WTC11 (cell line): ENCODE measurements at regions not wholly inside any gene's neighbourhood (a gene's known extent, or its start where the extent isn't known, plus 50 kb on each side); places are given as distances from the start of the nearest gene placed in this dataset.

Experiments used
- ATAC-seq: fragments of 200-7000 bp; cut with Tn5 transposase; 2 replicates; pipeline ENCODE4 v1.10.0; 2021; ENCODE audit warnings: mild to moderate bottlenecking, moderate library complexity
- CTCF ChIA-PET: fragments of 300-600 bp; sonication (Branson Sonifier 250); formaldehyde crosslinking; loops from one replicate; lab custom pipeline; 2021; ENCODE audit warnings: antibody characterized with exemption; lab: Charles Lee
- POLR2A ChIA-PET: fragments of 350-600 bp; sonication (Branson Sonifier 250); formaldehyde crosslinking; loops from one replicate; lab custom pipeline; 2021; ENCODE audit warnings: antibody characterized with exemption; lab: Charles Lee
- DNase-seq: peaks from one replicate; pipeline ENCODE4 v3.0.0; 2021; ENCODE audit warnings: low spot score
- H3K27ac Mint-ChIP-seq: 2 replicates; pipeline ENCODE4 v1.8.0; 2021; ENCODE audit warnings: mixed read lengths
- H3K27me3 Mint-ChIP-seq: 2 replicates; pipeline ENCODE4 v1.8.0; 2021; ENCODE audit warnings: low read depth, mild to moderate bottlenecking, moderate library complexity, mixed read lengths
- H3K36me3 Mint-ChIP-seq: 2 replicates; pipeline ENCODE4 v1.8.0; 2021; ENCODE audit warnings: mixed read lengths
- H3K4me1 Mint-ChIP-seq: 2 replicates; pipeline ENCODE4 v1.8.0; 2022; ENCODE audit warnings: mixed read lengths
- H3K4me3 Mint-ChIP-seq: 2 replicates; pipeline ENCODE4 v1.8.0; 2021; ENCODE audit warnings: mild to moderate bottlenecking, moderate library complexity, mixed read lengths
- H3K9me3 Mint-ChIP-seq: 2 replicates; pipeline ENCODE4 v1.8.0; 2021; ENCODE audit warnings: mixed read lengths
- ATF1 ChIP-seq: sonication (generic); formaldehyde crosslinking; IDR thresholded peaks from 2 replicates; pipeline ENCODE4 v1.8.1; 2023; ENCODE audit warnings: mild to moderate bottlenecking, moderate library complexity, missing genetic modification reagents
- CBFB ChIP-seq: sonication (generic); formaldehyde crosslinking; IDR thresholded peaks from 2 replicates; pipeline ENCODE4 v1.8.1; 2022; ENCODE audit warnings: mild to moderate bottlenecking, low read depth, missing genetic modification reagents
- ELF4 ChIP-seq: sonication (generic); formaldehyde crosslinking; IDR thresholded peaks from 2 replicates; pipeline ENCODE4 v1.8.1; 2022; ENCODE audit warnings: low read depth, mild to moderate bottlenecking, moderate library complexity, missing genetic modification reagents
- FOXP4 ChIP-seq: sonication (generic); formaldehyde crosslinking; IDR thresholded peaks from 2 replicates; pipeline ENCODE4 v1.8.0; 2022; ENCODE audit warnings: mild to moderate bottlenecking, missing genetic modification reagents
- JUN ChIP-seq: sonication (generic); formaldehyde crosslinking; IDR thresholded peaks from 2 replicates; pipeline ENCODE4 v1.8.0; 2023; ENCODE audit warnings: mild to moderate bottlenecking, missing genetic modification reagents
- KAT7 ChIP-seq: sonication (generic); formaldehyde crosslinking; IDR thresholded peaks from 2 replicates; pipeline ENCODE4 v1.8.1; 2023; ENCODE audit warnings: missing genetic modification reagents, mild to moderate bottlenecking, borderline replicate concordance
- MXD4 ChIP-seq: fragments of 250-450 bp; sonication (Bioruptor Pico); IDR thresholded peaks from 2 replicates; pipeline ENCODE4 v1.8.0; 2021; ENCODE audit warnings: mild to moderate bottlenecking, moderate library complexity, borderline replicate concordance
- NFATC4 ChIP-seq: fragments of 250-450 bp; sonication (Bioruptor Pico); IDR thresholded peaks from 2 replicates; pipeline ENCODE4 v1.9.0; 2021; ENCODE audit warnings: mild to moderate bottlenecking
- NFE2L1 ChIP-seq: sonication (generic); formaldehyde crosslinking; IDR thresholded peaks from 2 replicates; pipeline ENCODE4 v1.8.1; 2023; ENCODE audit warnings: missing genetic modification reagents
- NR3C1 ChIP-seq: sonication (generic); formaldehyde crosslinking; conservative IDR thresholded peaks from 2 replicates; pipeline ENCODE4 v1.8.1; 2023; ENCODE audit warnings: low read depth, mild to moderate bottlenecking, missing genetic modification reagents
- PREB ChIP-seq: sonication (generic); formaldehyde crosslinking; IDR thresholded peaks from 2 replicates; pipeline ENCODE4 v1.8.1; 2022; ENCODE audit warnings: mild to moderate bottlenecking, missing genetic modification reagents, moderate library complexity, borderline replicate concordance
- RORB ChIP-seq: fragments of 250-450 bp; sonication (Bioruptor Pico); IDR thresholded peaks from 2 replicates; pipeline ENCODE4 v1.9.0; 2021; ENCODE audit warnings: mild to moderate bottlenecking
- TCF7 ChIP-seq: sonication (generic); formaldehyde crosslinking; IDR thresholded peaks from 2 replicates; pipeline ENCODE4 v1.8.0; 2022; ENCODE audit warnings: mild to moderate bottlenecking, low read depth, missing genetic modification reagents, moderate library complexity
- ZNF263 ChIP-seq: sonication (generic); formaldehyde crosslinking; IDR thresholded peaks from 2 replicates; pipeline ENCODE4 v1.8.1; 2022; ENCODE audit warnings: low read depth, mild to moderate bottlenecking, moderate library complexity, missing genetic modification reagents
- ZNF281 ChIP-seq: sonication (generic); formaldehyde crosslinking; IDR thresholded peaks from 2 replicates; pipeline ENCODE4 v1.8.0; 2023; ENCODE audit warnings: mild to moderate bottlenecking, missing genetic modification reagents
- ZNF396 ChIP-seq: fragments of 250-450 bp; sonication (Bioruptor Pico); IDR thresholded peaks from 2 replicates; pipeline ENCODE4 v1.8.0; 2021; ENCODE audit warnings: mild to moderate bottlenecking, moderate library complexity, borderline replicate concordance
- TF ChIP-seq, protein P1 (sequence below): fragments of 250-450 bp; sonication (Bioruptor Pico); IDR thresholded peaks from 2 replicates; pipeline ENCODE4 v1.8.0; 2021; ENCODE audit warnings: mild to moderate bottlenecking
- TF ChIP-seq, protein P2 (sequence below): fragments of 250-450 bp; sonication (Bioruptor Pico); IDR thresholded peaks from 2 replicates; pipeline ENCODE4 v2.1.2; 2022; ENCODE audit warnings: mild to moderate bottlenecking, moderate library complexity
- TF ChIP-seq, protein P3 (sequence below): sonication (generic); formaldehyde crosslinking; IDR thresholded peaks from 2 replicates; pipeline ENCODE4 v1.8.1; 2022; ENCODE audit warnings: low read depth, mild to moderate bottlenecking, moderate library complexity, missing genetic modification reagents, borderline replicate concordance
- TF ChIP-seq, protein P4 (sequence below): sonication (generic); formaldehyde crosslinking; IDR thresholded peaks from 2 replicates; pipeline ENCODE4 v1.8.1; 2023; ENCODE audit warnings: mild to moderate bottlenecking, missing genetic modification reagents, moderate library complexity

DNA sequence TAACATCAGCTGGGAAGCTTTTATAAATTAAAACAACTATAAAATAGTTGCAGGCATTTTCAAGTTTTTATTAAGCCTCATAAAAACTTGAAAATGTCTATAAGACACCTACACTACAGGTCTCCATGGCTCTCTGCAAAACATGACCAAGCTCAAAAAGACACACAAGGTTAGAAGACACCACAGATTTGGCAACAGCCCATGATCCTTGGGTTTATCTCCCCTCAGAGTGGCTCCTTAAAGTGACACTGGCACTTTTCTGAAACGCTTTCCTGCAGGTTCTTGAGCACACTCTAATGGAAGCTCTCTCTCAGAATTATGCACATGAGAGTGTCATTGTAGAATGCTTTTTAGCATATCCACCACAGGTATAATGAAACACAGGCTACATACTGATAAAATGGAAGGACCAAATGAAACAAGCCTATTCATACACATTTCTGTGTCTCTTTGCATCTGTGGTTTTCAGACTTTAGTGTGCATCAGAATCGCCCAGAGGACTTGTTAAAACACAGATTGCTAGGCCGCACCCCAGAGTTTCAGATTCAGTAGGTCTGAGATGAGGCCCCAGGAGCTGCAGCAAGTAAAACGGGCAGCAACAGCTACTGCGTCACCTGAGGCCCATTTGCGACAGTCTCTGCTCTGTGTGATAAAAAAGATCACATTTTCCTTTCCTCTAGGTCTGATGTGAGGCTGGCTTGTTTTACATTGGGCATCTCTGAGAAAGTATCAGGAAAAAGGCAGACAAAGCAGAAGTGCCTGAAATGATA is 75.0 kb upstream of the WSB1 start (continued):
- TF ChIP-seq ELF4 (CRISPR knock-in tag) (no peak), JUN (CRISPR knock-in tag) (no peak), MXD4 (no peak), ZNF281 (CRISPR knock-in tag) (no peak)
- TF ChIP-seq, protein P1, sequence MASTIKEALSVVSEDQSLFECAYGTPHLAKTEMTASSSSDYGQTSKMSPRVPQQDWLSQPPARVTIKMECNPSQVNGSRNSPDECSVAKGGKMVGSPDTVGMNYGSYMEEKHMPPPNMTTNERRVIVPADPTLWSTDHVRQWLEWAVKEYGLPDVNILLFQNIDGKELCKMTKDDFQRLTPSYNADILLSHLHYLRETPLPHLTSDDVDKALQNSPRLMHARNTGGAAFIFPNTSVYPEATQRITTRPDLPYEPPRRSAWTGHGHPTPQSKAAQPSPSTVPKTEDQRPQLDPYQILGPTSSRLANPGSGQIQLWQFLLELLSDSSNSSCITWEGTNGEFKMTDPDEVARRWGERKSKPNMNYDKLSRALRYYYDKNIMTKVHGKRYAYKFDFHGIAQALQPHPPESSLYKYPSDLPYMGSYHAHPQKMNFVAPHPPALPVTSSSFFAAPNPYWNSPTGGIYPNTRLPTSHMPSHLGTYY (CRISPR knock-in tag): no peak

- Mint-ChIP-seq H3K36me3 (peaks cover 16% of the 10 kb centered on the region), H3K27me3 (no peaks in the 10 kb centered on the region; the same call in 1 of the 2 replicates), H3K9me3 (peaks cover 67% of the 10 kb centered on the region), H3K4me3 (no peak overlapping the region), H3K27ac (no peak overlapping the region), H3K4me1 (no peaks in the 10 kb centered on the region)
- ChIA-PET POLR2A (no interaction called here), CTCF (no interaction called here)
- ATAC-seq (no peak), DNase-seq (no peak)
- TF ChIP-seq NFE2L1: no peak
- TF ChIP-seq ZNF396: no peak
- no peak for TF ChIP-seq ZNF263 (CRISPR knock-in tag)
- TF ChIP-seq, protein P2, sequence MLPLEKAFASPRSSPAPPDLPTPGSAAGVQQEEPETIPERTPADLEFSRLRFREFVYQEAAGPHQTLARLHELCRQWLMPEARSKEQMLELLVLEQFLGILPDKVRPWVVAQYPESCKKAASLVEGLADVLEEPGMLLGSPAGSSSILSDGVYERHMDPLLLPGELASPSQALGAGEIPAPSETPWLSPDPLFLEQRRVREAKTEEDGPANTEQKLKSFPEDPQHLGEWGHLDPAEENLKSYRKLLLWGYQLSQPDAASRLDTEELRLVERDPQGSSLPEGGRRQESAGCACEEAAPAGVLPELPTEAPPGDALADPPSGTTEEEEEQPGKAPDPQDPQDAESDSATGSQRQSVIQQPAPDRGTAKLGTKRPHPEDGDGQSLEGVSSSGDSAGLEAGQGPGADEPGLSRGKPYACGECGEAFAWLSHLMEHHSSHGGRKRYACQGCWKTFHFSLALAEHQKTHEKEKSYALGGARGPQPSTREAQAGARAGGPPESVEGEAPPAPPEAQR: no peak
- no peak for TF ChIP-seq NR3C1 (CRISPR knock-in tag)
- no peak for TF ChIP-seq RORB (CRISPR knock-in tag)
- no peak for TF ChIP-seq KAT7 (CRISPR knock-in tag)
- TF ChIP-seq, protein P1 (CRISPR knock-in tag): no peak
- TF ChIP-seq, protein P3, sequence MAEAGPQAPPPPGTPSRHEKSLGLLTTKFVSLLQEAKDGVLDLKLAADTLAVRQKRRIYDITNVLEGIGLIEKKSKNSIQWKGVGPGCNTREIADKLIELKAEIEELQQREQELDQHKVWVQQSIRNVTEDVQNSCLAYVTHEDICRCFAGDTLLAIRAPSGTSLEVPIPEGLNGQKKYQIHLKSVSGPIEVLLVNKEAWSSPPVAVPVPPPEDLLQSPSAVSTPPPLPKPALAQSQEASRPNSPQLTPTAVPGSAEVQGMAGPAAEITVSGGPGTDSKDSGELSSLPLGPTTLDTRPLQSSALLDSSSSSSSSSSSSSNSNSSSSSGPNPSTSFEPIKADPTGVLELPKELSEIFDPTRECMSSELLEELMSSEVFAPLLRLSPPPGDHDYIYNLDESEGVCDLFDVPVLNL (CRISPR knock-in tag): no peak
- TF ChIP-seq, protein P4, sequence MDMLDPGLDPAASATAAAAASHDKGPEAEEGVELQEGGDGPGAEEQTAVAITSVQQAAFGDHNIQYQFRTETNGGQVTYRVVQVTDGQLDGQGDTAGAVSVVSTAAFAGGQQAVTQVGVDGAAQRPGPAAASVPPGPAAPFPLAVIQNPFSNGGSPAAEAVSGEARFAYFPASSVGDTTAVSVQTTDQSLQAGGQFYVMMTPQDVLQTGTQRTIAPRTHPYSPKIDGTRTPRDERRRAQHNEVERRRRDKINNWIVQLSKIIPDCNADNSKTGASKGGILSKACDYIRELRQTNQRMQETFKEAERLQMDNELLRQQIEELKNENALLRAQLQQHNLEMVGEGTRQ (CRISPR knock-in tag): no peak
- no peak for TF ChIP-seq CBFB
- no peak for TF ChIP-seq TCF7
- TF ChIP-seq NFATC4 (CRISPR knock-in tag): no peak
- no peak for TF ChIP-seq FOXP4 (CRISPR knock-in tag)
- no peak for TF ChIP-seq PREB (CRISPR knock-in tag)
- no peak for TF ChIP-seq ZNF281 (CRISPR knock-in tag)
- no peak for TF ChIP-seq ATF1 (CRISPR knock-in tag)
These were observed 71.4 kb upstream of the WSB1 start for GRCh38 chr17:27222515-27222914.
